GM12878 (cell line): ENCODE measurements at regions not wholly inside any gene's neighbourhood (a gene's known extent, or its start where the extent isn't known, plus 50 kb on each side); places are given as distances from the start of the nearest gene placed in this dataset.

Experiments used
- ATAC-seq: fragments of 200-7000 bp; cut with Tn5 transposase; 3 replicates; pipeline ENCODE4 v1.9.1; 2020; ENCODE audit warnings: mild to moderate bottlenecking, moderate library complexity
- BruUV-seq: library from RNA; stranded (reverse); fragments of 400-500 nt; replicated peaks from 2 replicates; lab custom pipeline; 2021; lab: Mats Ljungman, UMichigan
- CTCF ChIA-PET: fragments of 300-600 bp; sonication (Branson Sonifier 250); formaldehyde crosslinking; extraction: SDS; loops from one replicate; lab custom pipeline; 2021; ENCODE audit warnings: inconsistent platforms; lab: Yijun Ruan, JAX
- POLR2A ChIA-PET: fragments of 350-600 bp; formaldehyde crosslinking; extraction: SDS; loops from one replicate; lab custom pipeline; 2021; ENCODE audit warnings: inconsistent platforms; lab: Charles Lee
- RAD21 ChIA-PET: fragments of 300-600 bp; sonication (Branson Sonifier 250); formaldehyde crosslinking; loops from one replicate; lab custom pipeline; 2023; ENCODE audit warnings: antibody characterized with exemption; ENCODE audit not compliant: unreplicated experiment; lab: Charles Lee
- SMC1A ChIA-PET: fragments of 300-600 bp; sonication (Branson Sonifier 250); formaldehyde crosslinking; loops from one replicate; lab custom pipeline; 2023; ENCODE audit not compliant: unreplicated experiment, uncharacterized antibody; lab: Charles Lee
- DNase-seq: peaks from one replicate; pipeline ENCODE4 v3.0.0-alpha.2; 2011; ENCODE audit warnings: low read depth, low spot score
- FAIRE-seq: peaks from 3 replicates; lab custom pipeline; 2011; peaks lifted over from hg19 to GRCh38; lab: Jason Lieb, UNC
- H2AFZ ChIP-seq: 2 replicates; pipeline ENCODE4 v1.6.0; 2011; ENCODE audit warnings: low read depth, low read length, control low read depth; ENCODE audit not compliant: control insufficient read depth
- H3K27ac ChIP-seq: 2 replicates; pipeline ENCODE4 v1.5.1; 2011; ENCODE audit warnings: control low read depth; ENCODE audit not compliant: control insufficient read depth, insufficient read depth
- H3K27me3 ChIP-seq, 2 experiments: replicated peaks in 1 of 2; 2 replicates each; pipeline versions ENCODE4 v1.6.0 to v1.6.1; 2011; ENCODE audit warnings: low read length in 1 of 2; ENCODE audit not compliant: control insufficient read depth in 2 of 2, insufficient read depth in 2 of 2
- H3K36me3 ChIP-seq, 2 experiments: 2 replicates each; pipeline ENCODE4 v1.5.1; 2011; ENCODE audit warnings: low read length in 1 of 2; ENCODE audit not compliant: control insufficient read depth in 2 of 2, insufficient read depth in 2 of 2
- H3K4me1 ChIP-seq: 2 replicates; pipeline ENCODE4 v1.6.1; 2011; ENCODE audit warnings: mild to moderate bottlenecking, low read length, moderate library complexity, mixed read lengths; ENCODE audit not compliant: control insufficient read depth, insufficient read depth
- H3K4me2 ChIP-seq: 2 replicates; pipeline ENCODE4 v1.6.0; 2011; ENCODE audit warnings: control low read depth; ENCODE audit not compliant: control insufficient read depth, insufficient read depth
- H3K4me3 ChIP-seq: fragments of 200-600 bp; sonication (generic); 2 replicates; pipeline ENCODE4 v1.5.1; 2016
- H3K79me2 ChIP-seq: 2 replicates; pipeline ENCODE4 v1.6.0; 2011; ENCODE audit warnings: low read length; ENCODE audit not compliant: control insufficient read depth, insufficient read depth
- H3K9ac ChIP-seq: 2 replicates; pipeline ENCODE4 v1.8.0; 2011; ENCODE audit warnings: low read length, control low read depth, mixed read lengths; ENCODE audit not compliant: control insufficient read depth, insufficient read depth
- H3K9me3 ChIP-seq: replicated peaks from 3 replicates; pipeline ENCODE4 v1.5.1; 2011; ENCODE audit warnings: mild to moderate bottlenecking, low read length; ENCODE audit not compliant: control insufficient read depth, insufficient read depth
- H4K20me1 ChIP-seq: 2 replicates; pipeline ENCODE4 v1.6.0; 2011; ENCODE audit not compliant: control insufficient read depth, insufficient read depth
- CHD4 ChIP-seq: fragments of 200-600 bp; sonication (generic); IDR thresholded peaks from 2 replicates; pipeline ENCODE4 v1.6.1; 2016; ENCODE audit warnings: mild to moderate bottlenecking
- MTA3 ChIP-seq: IDR thresholded peaks from 2 replicates; pipeline ENCODE4 v1.6.1; 2012; ENCODE audit warnings: low read length, inconsistent platforms, borderline replicate concordance
- RAD51 ChIP-seq: fragments of 450-650 bp; IDR thresholded peaks from 2 replicates; pipeline ENCODE4 v1.6.1; 2016; ENCODE audit warnings: moderate library complexity, mild to moderate bottlenecking, inconsistent platforms
- ZBTB11 ChIP-seq: fragments of 450-650 bp; formaldehyde crosslinking; IDR thresholded peaks from 2 replicates; pipeline ENCODE4 v1.5.0; 2022; ENCODE audit warnings: mild to moderate bottlenecking, missing genetic modification characterization
- WGBS: methylation state at CpG from one replicate; pipeline ENCODE4 v1.1.6; 2016; ENCODE audit warnings: low lambda C conversion rate; ENCODE audit not compliant: insufficient replicate concordance, insufficient coverage; ENCODE audit errors: missing lambda C conversion rate; 5-methylcytosine and 5-hydroxymethylcytosine counted together
- in situ Hi-C: fragments of 300-500 bp; cut with MboI; formaldehyde crosslinking; loops from 9 replicates; pipeline ENCODE4 v1.14.3; 2018; ENCODE audit warnings: mixed read lengths
- intact Hi-C: fragments of 100-400 bp; cut with micrococcal nuclease; formaldehyde crosslinking; loops from one replicate; pipeline ENCODE4 v1.14.2; 2022; ENCODE audit not compliant: unreplicated experiment
- TF ChIP-seq, protein P1 (sequence below): IDR thresholded peaks from 2 replicates; pipeline ENCODE4 v1.6.1; 2012; ENCODE audit warnings: low read depth, low read length, improper control_type of control experiment

- Histone ChIP-seq H3K4me2 (no peak overlapping the region), H3K4me3 (no peak overlapping the region), H3K4me1 (no peaks in the 10 kb centered on the region; the same call in 1 of the 2 replicates), H3K27me3 (no peaks in the 10 kb centered on the region), H3K27ac (no peak overlapping the region), H4K20me1 (no peaks in the 10 kb centered on the region), H2AFZ (no peak overlapping the region), H3K9ac (no peak overlapping the region), H3K9me3 (no peaks in the 10 kb centered on the region; the same call in 1 of the 3 replicates), H3K79me2 (no peaks in the 10 kb centered on the region), H3K36me3 (no peaks in the 10 kb centered on the region)
- intact Hi-C loops: no loop called here
- DNase-seq (no peak), FAIRE-seq (no peak), ATAC-seq (no peak)
- SMC1A ChIA-PET: interaction anchor here (0.7 kb wide), 1 partner anchor 18 kb away, joined by 3 read pairs; no protein-coding TSS in a partner anchor
- CTCF ChIA-PET: no interaction called here
- no TSS peak for BruUV-seq
- TF ChIP-seq, protein P1, sequence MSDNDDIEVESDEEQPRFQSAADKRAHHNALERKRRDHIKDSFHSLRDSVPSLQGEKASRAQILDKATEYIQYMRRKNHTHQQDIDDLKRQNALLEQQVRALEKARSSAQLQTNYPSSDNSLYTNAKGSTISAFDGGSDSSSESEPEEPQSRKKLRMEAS: no peak
- TF ChIP-seq MTA3 (no peak), ZBTB11 (CRISPR knock-in tag) (no peak), RAD51 (no peak), CHD4 (no peak)
- 0% methylated on average over 2 of the region's 2 CpGs for WGBS
- in situ Hi-C loops: no loop called here
- RAD21 ChIA-PET: no interaction called here
- POLR2A ChIA-PET: no interaction called here
Measured at GRCh38 chr5:5043346-5043745, 96.8 kb upstream of the ADAMTS16 start.
